MM.1S (cell line): ENCODE measurements at regions not wholly inside any gene's neighbourhood (a gene's known extent, or its start where the extent isn't known, plus 50 kb on each side); places are given as distances from the start of the nearest gene placed in this dataset.

Experiments
- DNase-seq: peaks from one replicate; pipeline ENCODE4 v3.0.0-alpha.2; 2015
- H2AFZ ChIP-seq: fragments of 300-600 bp; sonication (generic); 2 replicates; pipeline ENCODE4 v1.6.0; 2016; ENCODE audit warnings: antibody characterized with exemption, low read length
- H3F3A ChIP-seq: fragments of 300-600 bp; sonication (generic); 2 replicates; pipeline ENCODE4 v1.6.1; 2016; ENCODE audit warnings: mild to moderate bottlenecking, antibody characterized with exemption, low read length, moderate library complexity, mixed read lengths; ENCODE audit not compliant: insufficient read depth
- H3K27ac ChIP-seq: fragments of 300-600 bp; sonication (generic); 2 replicates; pipeline ENCODE4 v1.5.1; 2016; ENCODE audit warnings: mild to moderate bottlenecking, low read length
- H3K27me3 ChIP-seq: fragments of 300-600 bp; sonication (generic); replicated peaks from 2 replicates; pipeline ENCODE4 v1.6.0; 2016; ENCODE audit warnings: low read length; ENCODE audit not compliant: insufficient read depth
- H3K36me3 ChIP-seq: fragments of 300-600 bp; sonication (generic); replicated peaks from 2 replicates; pipeline ENCODE4 v1.6.1; 2016; ENCODE audit warnings: mild to moderate bottlenecking, low read length, mixed read lengths; ENCODE audit not compliant: insufficient read depth
- H3K4me1 ChIP-seq: fragments of 300-600 bp; sonication (generic); 2 replicates; pipeline ENCODE4 v1.6.1; 2016; ENCODE audit warnings: low read length, mixed read lengths
- H3K4me2 ChIP-seq: fragments of 300-600 bp; sonication (generic); 2 replicates; pipeline ENCODE4 v1.6.0; 2016; ENCODE audit warnings: low read depth, low read length
- H3K4me3 ChIP-seq: fragments of 300-600 bp; sonication (generic); 2 replicates; pipeline ENCODE4 v1.5.1; 2016; ENCODE audit warnings: low read length, mixed read lengths
- H3K79me2 ChIP-seq: fragments of 300-600 bp; sonication (generic); 2 replicates; pipeline ENCODE4 v1.6.1; 2016; ENCODE audit warnings: mixed run types, low read length, mixed read lengths
- H3K9ac ChIP-seq: fragments of 300-600 bp; sonication (generic); 2 replicates; pipeline ENCODE4 v1.6.1; 2016; ENCODE audit warnings: low read length, mixed read lengths
- H3K9me2 ChIP-seq: fragments of 300-600 bp; sonication (generic); replicated peaks from 2 replicates; pipeline ENCODE4 v1.6.1; 2016; ENCODE audit warnings: mild to moderate bottlenecking, low read length, mixed read lengths; ENCODE audit not compliant: insufficient read depth
- H3K9me3 ChIP-seq: fragments of 300-600 bp; sonication (generic); replicated peaks from 2 replicates; pipeline ENCODE4 v1.6.1; 2016; ENCODE audit warnings: mild to moderate bottlenecking, low read length, mixed read lengths; ENCODE audit not compliant: insufficient read depth
- H4K20me1 ChIP-seq: fragments of 300-600 bp; sonication (generic); 2 replicates; pipeline ENCODE4 v1.6.1; 2016; ENCODE audit warnings: mild to moderate bottlenecking, low read length, moderate library complexity, mixed read lengths; ENCODE audit not compliant: insufficient read depth
- CTCF ChIP-seq: fragments of 300-600 bp; sonication (generic); IDR thresholded peaks from 2 replicates; pipeline ENCODE4 v1.5.1; 2016; ENCODE audit warnings: antibody characterized with exemption, low read length, mixed read lengths
- EZH2 ChIP-seq: fragments of 300-600 bp; sonication (generic); optimal IDR thresholded peaks from 2 replicates; pipeline ENCODE3; 2017; ENCODE audit warnings: low read depth, mild to moderate bottlenecking, antibody characterized with exemption, low read length, mixed read lengths
- EZH2phosphoT487 ChIP-seq: fragments of 300-600 bp; sonication (generic); IDR thresholded peaks from 2 replicates; pipeline ENCODE4 v1.6.1; 2018; ENCODE audit warnings: antibody characterized with exemption, low read length

- Histone ChIP-seq H3K36me3 (no peaks in the 10 kb centered on the region), H3K9ac (no peak overlapping the region), H2AFZ (no peak overlapping the region), H3F3A (no peaks in the 10 kb centered on the region), H3K79me2 (no peaks in the 10 kb centered on the region), H3K9me2 (no peaks in the 10 kb centered on the region), H4K20me1 (no peaks in the 10 kb centered on the region), H3K27me3 (peaks cover 69% of the 10 kb centered on the region), H3K27ac (no peak overlapping the region), H3K9me3 (no peaks in the 10 kb centered on the region), H3K4me2 (no peak overlapping the region), H3K4me1 (no peaks in the 10 kb centered on the region), H3K4me3 (no peak overlapping the region)
- TF ChIP-seq CTCF = no peak
- no peak for TF ChIP-seq EZH2phosphoT487
- TF ChIP-seq EZH2 = no peak
- no peak for DNase-seq
Measured at GRCh38 chr11:70908223-70908622, 344.2 kb downstream of the SHANK2 start.

- no peaks in the 10 kb centered on the region for H3K79me2 ChIP-seq
- no peak overlapping the region for H3K4me2 ChIP-seq
- H3K9ac ChIP-seq = no peak overlapping the region
- H4K20me1 ChIP-seq = no peaks in the 10 kb centered on the region
- H3K4me1 ChIP-seq = no peaks in the 10 kb centered on the region
- no peaks in the 10 kb centered on the region for H3K9me3 ChIP-seq
- no peak for DNase-seq
- TF ChIP-seq CTCF = no peak
- TF ChIP-seq EZH2phosphoT487 = no peak
- no peak for TF ChIP-seq EZH2
- no peaks in the 10 kb centered on the region for H3K9me2 ChIP-seq
- no peak overlapping the region for H2AFZ ChIP-seq
- H3F3A ChIP-seq = no peaks in the 10 kb centered on the region
- no peak overlapping the region for H3K27ac ChIP-seq
- no peaks in the 10 kb centered on the region for H3K36me3 ChIP-seq
- peaks cover 76% of the 10 kb centered on the region for H3K27me3 ChIP-seq
- H3K4me3 ChIP-seq = no peak overlapping the region
Measured at GRCh38 chr11:70910835-70911234, 341.5 kb downstream of the SHANK2 start.

- DNase-seq = no peak
- Histone ChIP-seq H3K4me2 (no peak overlapping the region), H3K9me2 (no peaks in the 10 kb centered on the region), H3K4me3 (no peak overlapping the region), H2AFZ (no peak overlapping the region), H3K36me3 (no peaks in the 10 kb centered on the region), H3K9me3 (no peaks in the 10 kb centered on the region), H3K27ac (no peak overlapping the region), H3K79me2 (no peaks in the 10 kb centered on the region), H3K9ac (no peak overlapping the region), H3F3A (no peaks in the 10 kb centered on the region), H3K4me1 (no peaks in the 10 kb centered on the region), H3K27me3 (peaks cover 76% of the 10 kb centered on the region), H4K20me1 (no peaks in the 10 kb centered on the region)
- TF ChIP-seq EZH2phosphoT487 = no peak
- no peak for TF ChIP-seq CTCF
- no peak for TF ChIP-seq EZH2
Measured at GRCh38 chr11:70912226-70912840, 340.0 kb downstream of the SHANK2 start.
